ENCODE measurements at regions not wholly inside any gene's neighbourhood (a gene's known extent, or its start where the extent isn't known, plus 50 kb on each side); places are given as distances from the start of the nearest gene placed in this dataset.

DNA sequence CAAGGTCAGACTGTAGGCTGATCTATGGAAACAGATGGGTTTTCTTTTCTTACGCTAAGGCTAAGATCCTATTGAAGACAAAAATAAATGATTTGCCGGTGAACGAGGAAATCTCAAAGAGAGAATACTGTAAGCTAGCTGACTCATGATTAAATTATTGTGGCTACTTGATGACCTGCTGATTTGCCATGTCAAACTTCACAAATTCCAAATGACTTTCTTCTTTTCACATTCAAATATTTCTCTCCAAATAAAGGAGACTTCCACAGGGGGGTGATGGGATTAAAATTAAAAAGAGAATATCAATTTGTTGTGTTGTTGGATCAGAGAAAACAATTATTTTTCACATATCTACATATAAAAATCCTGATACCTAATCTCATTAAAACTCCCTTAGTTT lies 860.6 kb upstream of the ZWINT start:
- DNase-seq (ENCODE audit: low read depth in 2 of 2), result no peak
- no peak overlapping the region for H3K4me3 ChIP-seq (replicated peaks in 1 of 2; ENCODE audit: low read depth in 2 of 2, low read length in 2 of 2)
- TF ChIP-seq, protein P1, sequence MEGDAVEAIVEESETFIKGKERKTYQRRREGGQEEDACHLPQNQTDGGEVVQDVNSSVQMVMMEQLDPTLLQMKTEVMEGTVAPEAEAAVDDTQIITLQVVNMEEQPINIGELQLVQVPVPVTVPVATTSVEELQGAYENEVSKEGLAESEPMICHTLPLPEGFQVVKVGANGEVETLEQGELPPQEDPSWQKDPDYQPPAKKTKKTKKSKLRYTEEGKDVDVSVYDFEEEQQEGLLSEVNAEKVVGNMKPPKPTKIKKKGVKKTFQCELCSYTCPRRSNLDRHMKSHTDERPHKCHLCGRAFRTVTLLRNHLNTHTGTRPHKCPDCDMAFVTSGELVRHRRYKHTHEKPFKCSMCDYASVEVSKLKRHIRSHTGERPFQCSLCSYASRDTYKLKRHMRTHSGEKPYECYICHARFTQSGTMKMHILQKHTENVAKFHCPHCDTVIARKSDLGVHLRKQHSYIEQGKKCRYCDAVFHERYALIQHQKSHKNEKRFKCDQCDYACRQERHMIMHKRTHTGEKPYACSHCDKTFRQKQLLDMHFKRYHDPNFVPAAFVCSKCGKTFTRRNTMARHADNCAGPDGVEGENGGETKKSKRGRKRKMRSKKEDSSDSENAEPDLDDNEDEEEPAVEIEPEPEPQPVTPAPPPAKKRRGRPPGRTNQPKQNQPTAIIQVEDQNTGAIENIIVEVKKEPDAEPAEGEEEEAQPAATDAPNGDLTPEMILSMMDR (IDR thresholded peaks at IDR 0.05; ENCODE audit: low read depth, low read length), result no peak

DNA sequence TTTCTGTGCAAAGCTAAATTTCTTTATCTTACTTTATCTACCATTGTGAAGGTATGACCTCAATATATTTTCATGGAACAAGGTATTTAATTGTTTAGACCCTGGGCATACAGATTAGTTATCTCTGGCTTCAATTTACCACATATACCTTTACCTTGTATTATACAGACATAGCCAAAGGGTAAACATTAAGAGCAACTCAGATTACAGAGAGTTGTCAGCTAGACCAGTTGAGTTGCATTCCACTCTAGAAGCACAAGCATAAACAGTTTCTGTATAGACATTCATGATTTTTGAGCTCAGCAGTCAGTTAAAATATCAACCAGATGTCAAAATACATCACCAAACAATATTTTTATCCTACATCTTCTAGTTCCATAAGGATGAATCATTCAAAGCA lies 857.3 kb upstream of the ZWINT start:
- H3K4me3 ChIP-seq (replicated peaks in 1 of 2; ENCODE audit: low read depth in 2 of 2, low read length in 2 of 2), result no peak overlapping the region
- TF ChIP-seq, protein P1 (IDR thresholded peaks at IDR 0.05; ENCODE audit: low read depth, low read length), result no peak
- DNase-seq (ENCODE audit: low read depth in 2 of 2), result no peak

DNA sequence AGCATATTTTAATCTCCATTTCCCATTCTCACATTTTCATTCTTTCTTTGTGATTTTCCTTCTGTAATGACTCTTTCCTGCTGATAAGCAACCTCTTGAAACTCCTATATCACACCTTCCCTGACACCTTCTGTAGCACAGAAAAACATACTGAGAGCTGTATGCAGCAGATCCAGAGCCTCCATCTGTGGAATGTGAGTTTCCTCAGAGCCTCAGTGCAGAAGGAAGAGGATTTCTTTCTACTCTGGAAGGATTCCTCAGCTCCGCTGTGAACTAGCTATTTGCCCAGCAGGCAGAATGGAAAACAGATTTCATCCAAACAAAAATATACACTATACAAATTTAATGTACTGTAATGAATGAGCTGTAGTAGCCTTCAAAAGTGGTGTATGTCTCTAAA lies 841.3 kb upstream of the ZWINT start:
- TF ChIP-seq, protein P1 (IDR thresholded peaks at IDR 0.05; ENCODE audit: low read depth, low read length), result no peak

DNA sequence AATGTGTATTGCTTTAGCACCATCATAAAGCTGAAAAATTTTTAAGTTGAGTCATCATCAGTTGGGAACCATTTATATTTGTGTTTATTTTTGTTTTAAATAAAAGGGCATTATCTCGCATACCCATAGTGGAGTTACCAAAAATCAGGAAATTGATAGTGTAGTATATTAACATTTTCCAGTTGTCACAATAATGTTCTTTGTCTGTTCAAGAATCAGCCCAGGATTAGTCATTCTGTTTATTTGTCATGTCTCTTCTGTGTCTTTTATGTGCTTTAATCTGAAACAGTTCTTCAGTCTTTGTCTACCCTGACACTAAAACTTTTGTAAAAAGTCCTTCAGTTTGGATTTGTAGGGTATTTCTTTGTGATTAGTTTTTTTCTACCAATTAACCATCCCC lies 827.8 kb upstream of the ZWINT start:
- no peak for DNase-seq (ENCODE audit: low read depth in 2 of 2)
- no peak overlapping the region for H3K4me3 ChIP-seq (replicated peaks in 1 of 2; ENCODE audit: low read depth in 2 of 2, low read length in 2 of 2)
- TF ChIP-seq, protein P1 (IDR thresholded peaks at IDR 0.05; ENCODE audit: low read depth, low read length), result no peak

More for the DNA sequence above, 841.3 kb upstream of the ZWINT start:
- DNase-seq (ENCODE audit: low read depth in 2 of 2), result no peak
- H3K4me3 ChIP-seq (replicated peaks in 1 of 2; ENCODE audit: low read depth in 2 of 2, low read length in 2 of 2), result no peak overlapping the region

DNA sequence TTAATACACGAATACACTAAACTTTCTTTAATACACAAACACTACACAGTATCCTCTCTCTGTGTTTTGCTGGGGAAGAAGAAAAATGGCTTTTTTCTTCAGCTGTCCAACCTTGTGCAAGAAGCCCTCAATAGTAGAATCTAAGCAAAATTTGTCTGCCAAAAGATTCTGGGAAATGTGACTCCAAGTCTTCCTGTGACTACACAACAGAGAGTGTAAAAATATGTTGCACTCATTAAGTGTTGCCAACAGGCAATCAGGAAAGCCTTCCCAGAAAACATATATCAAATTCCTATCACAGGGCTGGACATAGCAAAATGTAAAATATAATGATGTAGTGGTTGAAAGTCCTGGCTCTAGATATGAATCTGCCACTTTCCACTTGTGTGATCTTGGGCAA lies 825.1 kb upstream of the ZWINT start:
- TF ChIP-seq, protein P1 (IDR thresholded peaks at IDR 0.05; ENCODE audit: low read depth, low read length), result no peak
- H3K4me3 ChIP-seq (replicated peaks in 1 of 2; ENCODE audit: low read depth in 2 of 2, low read length in 2 of 2), result no peak overlapping the region
- DNase-seq (ENCODE audit: low read depth in 2 of 2), result no peak

DNA sequence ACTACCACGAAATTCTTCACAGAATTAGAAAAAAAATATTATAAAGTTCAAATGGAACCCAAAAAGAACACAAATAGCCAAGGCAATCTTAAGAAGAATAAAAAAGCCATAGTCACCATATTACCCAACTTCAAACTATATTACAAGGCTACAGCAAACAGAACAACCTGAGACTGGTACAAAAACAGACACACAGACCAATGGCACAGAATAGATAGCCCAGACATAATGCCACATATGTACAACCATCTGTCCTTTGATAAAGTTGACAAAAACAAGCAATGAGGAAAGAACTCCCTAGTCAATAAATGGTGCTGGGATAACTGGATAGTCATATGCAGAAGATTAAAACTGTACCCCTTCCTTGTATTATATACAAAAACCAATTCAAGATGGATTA lies 808.5 kb upstream of the ZWINT start:
- no peak overlapping the region for H3K4me3 ChIP-seq (replicated peaks in 1 of 2; ENCODE audit: low read depth in 2 of 2, low read length in 2 of 2)
- TF ChIP-seq, protein P1 (IDR thresholded peaks at IDR 0.05; ENCODE audit: low read depth, low read length), result no peak
- no peak for DNase-seq (ENCODE audit: low read depth in 2 of 2)

DNA sequence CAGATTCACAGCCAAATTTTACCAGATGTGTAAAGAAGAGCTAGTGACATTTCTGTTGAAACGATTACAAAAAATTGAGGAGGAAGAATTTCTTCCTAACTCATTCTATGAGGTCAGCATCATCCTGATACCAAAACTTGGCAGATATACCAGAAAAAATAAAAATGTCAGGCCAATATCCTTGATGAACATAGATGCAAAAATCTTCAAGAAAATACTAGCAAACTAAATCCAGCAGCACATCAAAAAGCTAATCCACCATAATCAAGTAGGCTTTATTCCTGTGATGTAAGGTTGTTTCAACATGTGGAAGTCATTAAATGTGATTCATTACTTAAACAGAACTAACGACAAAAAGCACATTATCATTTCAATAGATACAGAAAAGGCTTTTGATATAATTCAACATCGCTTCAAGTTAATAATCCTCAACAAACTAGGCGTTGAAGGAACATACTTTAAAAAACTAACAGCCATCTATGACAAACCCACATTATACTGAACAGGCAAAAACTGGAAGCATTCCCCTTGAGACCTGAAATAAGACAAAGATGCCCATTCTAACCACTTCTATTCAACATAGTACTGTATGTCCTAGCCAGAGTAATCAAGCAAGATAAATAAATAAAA lies 807.7 kb upstream of the ZWINT start:
- no peak overlapping the region for H3K4me3 ChIP-seq (replicated peaks in 1 of 2; ENCODE audit: low read depth in 2 of 2, low read length in 2 of 2)
- DNase-seq (ENCODE audit: low read depth in 2 of 2), result no peak
- TF ChIP-seq, protein P1 (IDR thresholded peaks at IDR 0.05; ENCODE audit: low read depth, low read length), result no peak
